OCI-LY3 (cell line): ENCODE measurements at regions not wholly inside any gene's neighbourhood (a gene's known extent, or its start where the extent isn't known, plus 50 kb on each side); places are given as distances from the start of the nearest gene placed in this dataset.
"Not testable (repeated sequence)": the region's sequence is repeated elsewhere in the genome, so short reads cannot be mapped to it uniquely, and the experiment has no call there.

Source experiments
- H2AFZ ChIP-seq: fragments of 200-600, 300-600 bp; shearing (Covaris generic); 2 replicates; pipeline ENCODE4 v1.6.0; 2014; ENCODE audit warnings: antibody characterized with exemption, low read depth, low read length
- H3K27ac ChIP-seq: fragments of 200-600, 300-600 bp; sonication (generic); 2 replicates; pipeline ENCODE4 v1.5.1; 2014; ENCODE audit warnings: mild to moderate bottlenecking, low read length, moderate library complexity, mixed read lengths
- H3K27me3 ChIP-seq: fragments of 200-600, 300-600 bp; sonication (generic); 2 replicates; pipeline ENCODE4 v1.6.1; 2014; ENCODE audit warnings: low read depth, low read length, mixed read lengths
- H3K36me3 ChIP-seq: fragments of 200-600, 300-600 bp; sonication (generic); replicated peaks from 2 replicates; pipeline ENCODE3; 2014; ENCODE audit warnings: low read depth, low read length, mixed read lengths
- H3K4me1 ChIP-seq: fragments of 300-600, 200-600 bp; sonication (generic); 2 replicates; pipeline ENCODE4 v1.6.1; 2014; ENCODE audit warnings: low read length, mixed read lengths
- H3K4me2 ChIP-seq: fragments of 200-600, 300-600 bp; sonication (generic); 2 replicates; pipeline ENCODE4 v1.6.1; 2014; ENCODE audit warnings: low read length, mixed read lengths
- H3K4me3 ChIP-seq: fragments of 300-600, 200-600 bp; sonication (generic); 2 replicates; pipeline ENCODE4 v1.5.1; 2014; ENCODE audit warnings: antibody characterized with exemption, mild to moderate bottlenecking, low read length, moderate library complexity
- H3K79me2 ChIP-seq: fragments of 300-600, 200-600 bp; shearing (Covaris generic); 2 replicates; pipeline ENCODE4 v1.6.1; 2014; ENCODE audit warnings: mild to moderate bottlenecking, low read length, mixed read lengths
- H3K9ac ChIP-seq: fragments of 300-600, 200-600 bp; shearing (Covaris generic); 2 replicates; pipeline ENCODE4 v1.6.0; 2014; ENCODE audit warnings: mild to moderate bottlenecking, low read length, moderate library complexity
- H3K9me3 ChIP-seq: fragments of 200-600, 300-600 bp; shearing (Covaris generic); 2 replicates; pipeline ENCODE4 v1.6.1; 2014; ENCODE audit warnings: low read length, mixed read lengths; ENCODE audit not compliant: insufficient read depth
- H4K20me1 ChIP-seq: fragments of 200-600, 300-600 bp; sonication (generic); 2 replicates; pipeline ENCODE4 v1.6.1; 2016; ENCODE audit warnings: low read length, mixed read lengths; ENCODE audit not compliant: insufficient read depth
- EZH2phosphoT487 ChIP-seq: fragments of 200-600 bp; shearing (Covaris generic); IDR thresholded peaks from 2 replicates; pipeline ENCODE4 v1.6.1; 2018; ENCODE audit warnings: antibody characterized with exemption, mixed run types, low read depth
- TF ChIP-seq, protein P1 (sequence below): fragments of 200-600, 300-600 bp; sonication (generic); IDR thresholded peaks from 2 replicates; pipeline ENCODE4 v1.5.1; 2014; ENCODE audit warnings: antibody characterized with exemption, low read length, low read depth

DNA sequence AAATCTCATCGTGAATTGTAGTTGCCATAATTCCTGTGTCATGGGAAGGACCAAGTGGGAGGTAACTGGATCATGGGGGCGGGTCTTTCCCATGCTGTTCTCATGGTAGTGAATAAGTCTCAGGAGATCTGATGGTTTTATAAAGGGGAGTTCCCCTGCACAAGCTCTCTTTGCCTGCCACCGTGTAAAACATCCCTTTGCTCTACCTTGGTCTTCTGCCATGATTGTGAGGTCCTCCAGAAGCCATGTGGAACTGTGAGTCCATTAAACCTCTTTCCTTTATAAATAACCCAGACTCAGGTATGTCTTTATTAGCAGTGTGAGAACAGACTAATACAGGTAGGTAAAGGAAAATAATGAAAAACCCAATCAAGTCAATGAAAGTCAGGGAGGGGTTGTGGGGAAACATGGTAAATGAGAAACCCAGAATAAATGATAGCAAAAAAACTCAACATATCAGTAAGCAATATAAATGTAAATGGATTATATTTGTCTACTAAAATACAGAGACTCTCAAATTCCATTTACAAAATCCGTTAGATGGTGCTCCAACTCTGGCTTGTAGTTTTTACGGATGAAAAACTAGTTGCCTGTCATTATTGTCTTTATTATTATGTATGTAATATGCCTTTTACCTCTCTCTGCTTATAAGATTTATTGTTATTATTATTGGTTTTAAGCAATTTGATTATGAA lies 98.9 kb upstream of the NDUFV2 start:
- H3K4me3 ChIP-seq, result no peak overlapping the region
- H3K4me1 ChIP-seq, result no peaks in the 10 kb centered on the region
- H3K79me2 ChIP-seq, result no peaks in the 10 kb centered on the region
- no peaks in the 10 kb centered on the region for H3K27me3 ChIP-seq
- no peak overlapping the region for H2AFZ ChIP-seq
- no peaks in the 10 kb centered on the region for H4K20me1 ChIP-seq
- H3K4me2 ChIP-seq, result no peak overlapping the region
- no peak overlapping the region for H3K27ac ChIP-seq
- H3K9ac ChIP-seq, result no peak overlapping the region
- no peaks in the 10 kb centered on the region for H3K36me3 ChIP-seq
- 0 out of 2 replicates have a peak, but pooled peaks cover 3% of the 10 kb centered on the region for H3K9me3 ChIP-seq
- TF ChIP-seq EZH2phosphoT487, result no peak
- TF ChIP-seq, protein P1, sequence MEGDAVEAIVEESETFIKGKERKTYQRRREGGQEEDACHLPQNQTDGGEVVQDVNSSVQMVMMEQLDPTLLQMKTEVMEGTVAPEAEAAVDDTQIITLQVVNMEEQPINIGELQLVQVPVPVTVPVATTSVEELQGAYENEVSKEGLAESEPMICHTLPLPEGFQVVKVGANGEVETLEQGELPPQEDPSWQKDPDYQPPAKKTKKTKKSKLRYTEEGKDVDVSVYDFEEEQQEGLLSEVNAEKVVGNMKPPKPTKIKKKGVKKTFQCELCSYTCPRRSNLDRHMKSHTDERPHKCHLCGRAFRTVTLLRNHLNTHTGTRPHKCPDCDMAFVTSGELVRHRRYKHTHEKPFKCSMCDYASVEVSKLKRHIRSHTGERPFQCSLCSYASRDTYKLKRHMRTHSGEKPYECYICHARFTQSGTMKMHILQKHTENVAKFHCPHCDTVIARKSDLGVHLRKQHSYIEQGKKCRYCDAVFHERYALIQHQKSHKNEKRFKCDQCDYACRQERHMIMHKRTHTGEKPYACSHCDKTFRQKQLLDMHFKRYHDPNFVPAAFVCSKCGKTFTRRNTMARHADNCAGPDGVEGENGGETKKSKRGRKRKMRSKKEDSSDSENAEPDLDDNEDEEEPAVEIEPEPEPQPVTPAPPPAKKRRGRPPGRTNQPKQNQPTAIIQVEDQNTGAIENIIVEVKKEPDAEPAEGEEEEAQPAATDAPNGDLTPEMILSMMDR, result no peak

DNA sequence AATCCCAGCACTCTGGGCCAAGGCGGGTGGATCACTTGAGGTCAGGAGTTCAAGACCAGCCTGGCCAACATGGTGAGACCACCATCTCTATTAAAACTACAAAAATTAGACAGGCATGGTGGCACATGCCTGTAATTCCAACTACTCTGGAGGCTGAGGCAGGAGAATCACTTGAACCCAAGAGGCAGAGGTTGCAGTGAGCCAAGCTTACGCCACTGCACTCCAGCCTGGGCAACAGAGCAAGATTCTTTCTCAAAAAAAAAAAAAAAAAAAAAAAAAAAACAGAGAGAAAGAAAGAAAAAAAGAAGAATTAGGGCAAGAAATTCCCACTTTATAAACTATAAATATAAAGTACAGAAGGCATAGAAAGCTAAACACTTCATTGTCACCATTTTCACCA lies 98.2 kb upstream of the NDUFV2 start:
- not testable (repeated sequence) for H3K9ac ChIP-seq, H3K36me3 ChIP-seq, H3K27ac ChIP-seq, H4K20me1 ChIP-seq, H3K79me2 ChIP-seq, H3K4me2 ChIP-seq, H3K4me1 ChIP-seq, H3K4me3 ChIP-seq, H3K9me3 ChIP-seq, H3K27me3 ChIP-seq, H2AFZ ChIP-seq

DNA sequence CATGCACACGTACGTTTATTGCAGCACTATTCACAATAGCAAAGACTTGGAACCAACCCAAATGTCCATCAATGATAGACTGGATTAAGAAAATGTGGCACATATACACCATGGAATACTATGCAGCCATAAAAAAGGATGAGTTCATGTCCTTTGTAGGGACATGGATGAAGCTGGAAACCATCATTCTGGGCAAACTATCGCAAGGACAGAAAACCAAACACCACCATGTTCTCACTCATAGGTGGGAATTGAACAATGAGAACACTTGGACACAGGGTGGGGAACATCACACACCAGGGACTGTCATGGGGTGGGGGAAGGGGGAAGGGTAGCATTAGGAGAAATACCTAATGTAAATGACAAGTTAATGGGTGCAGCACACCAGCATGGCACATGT lies 94.8 kb upstream of the NDUFV2 start:
- not testable (repeated sequence) for H3K9me3 ChIP-seq, H3K4me1 ChIP-seq, H4K20me1 ChIP-seq, H2AFZ ChIP-seq, H3K27me3 ChIP-seq, H3K36me3 ChIP-seq, H3K4me3 ChIP-seq, H3K9ac ChIP-seq, H3K4me2 ChIP-seq, H3K27ac ChIP-seq, H3K79me2 ChIP-seq

DNA sequence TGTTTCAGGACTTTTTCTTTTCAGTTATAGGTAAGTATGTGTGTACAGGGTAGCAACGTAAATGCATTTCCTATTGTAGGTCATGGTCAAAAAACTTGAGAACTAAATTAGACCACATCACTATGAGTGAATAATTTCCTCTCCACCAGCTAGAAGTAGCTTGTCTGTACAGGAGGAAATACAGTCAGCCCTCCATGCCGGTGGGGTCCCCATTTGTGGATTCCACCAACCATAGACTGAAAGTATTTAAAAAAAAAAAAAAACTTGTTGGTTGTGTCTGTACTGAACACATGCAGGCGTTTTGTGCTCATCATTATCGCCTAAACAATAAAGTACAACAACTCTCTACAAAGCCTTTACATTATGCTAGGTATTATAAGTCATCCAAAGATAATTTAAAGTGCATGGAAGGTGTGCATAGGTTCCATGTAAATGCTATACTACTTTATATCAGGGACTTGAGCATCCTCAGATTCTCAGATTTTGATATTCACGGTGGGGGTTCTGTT lies 94.2 kb upstream of the NDUFV2 start:
- H3K36me3 ChIP-seq, result no peaks in the 10 kb centered on the region
- no peak overlapping the region for H3K4me3 ChIP-seq
- H2AFZ ChIP-seq, result no peak overlapping the region
- no peaks in the 10 kb centered on the region for H3K27me3 ChIP-seq
- no peaks in the 10 kb centered on the region for H4K20me1 ChIP-seq
- H3K27ac ChIP-seq, result no peak overlapping the region
- H3K4me1 ChIP-seq, result no peaks in the 10 kb centered on the region
- TF ChIP-seq, protein P1, result no peak
- TF ChIP-seq EZH2phosphoT487, result no peak
- H3K79me2 ChIP-seq, result no peaks in the 10 kb centered on the region
- no peaks in the 10 kb centered on the region for H3K9me3 ChIP-seq
- no peak overlapping the region for H3K4me2 ChIP-seq
- H3K9ac ChIP-seq, result no peak overlapping the region

DNA sequence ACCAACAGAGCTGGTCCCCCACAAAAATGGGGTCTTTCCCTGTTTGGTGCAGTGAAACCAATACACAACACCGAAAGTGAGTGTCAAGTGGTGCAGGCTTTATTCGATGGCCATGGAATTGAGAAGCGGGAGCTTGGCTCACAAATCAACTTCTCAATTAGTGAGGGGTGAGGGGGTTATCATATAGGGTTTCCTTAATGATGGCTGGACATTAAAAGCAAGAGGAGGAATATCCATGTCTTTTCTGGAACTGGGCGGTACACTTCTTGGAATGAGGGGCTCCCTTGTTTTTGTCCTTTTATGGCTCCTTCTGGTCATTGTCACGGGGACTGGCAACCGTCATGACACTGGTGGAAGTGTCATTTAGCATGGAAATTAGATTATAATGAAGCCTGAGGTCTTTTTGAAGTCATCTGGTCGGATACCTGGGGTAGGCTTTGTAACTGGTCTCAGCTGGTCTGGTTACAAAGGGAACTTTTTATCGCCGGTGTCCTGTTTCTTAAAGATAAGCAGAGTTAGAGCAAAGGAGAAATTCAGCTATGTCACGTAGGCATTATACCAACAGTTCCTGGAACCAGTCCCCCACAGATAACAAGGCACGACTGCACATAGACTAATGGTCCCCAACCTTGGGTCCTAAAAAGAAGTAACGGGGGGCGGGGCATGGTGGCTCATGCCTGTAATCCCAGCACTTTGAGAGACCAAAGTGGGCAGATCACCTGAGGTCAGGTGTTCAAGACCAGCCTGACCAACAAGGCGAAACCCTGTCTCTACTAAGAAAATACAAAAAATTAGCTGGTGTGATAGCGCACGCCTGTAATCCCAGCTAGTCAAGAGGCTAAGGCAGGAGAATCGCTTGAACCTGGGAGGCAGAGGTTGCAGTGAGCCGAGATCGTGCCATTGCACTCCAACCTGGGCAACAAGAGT lies 93.5 kb upstream of the NDUFV2 start:
- Histone ChIP-seq H3K27me3 (no peaks in the 10 kb centered on the region), H3K4me3 (no peak overlapping the region), H3K4me2 (no peak overlapping the region), H3K36me3 (no peaks in the 10 kb centered on the region), H3K27ac (no peak overlapping the region), H3K79me2 (no peaks in the 10 kb centered on the region), H3K9me3 (no peaks in the 10 kb centered on the region), H3K9ac (no peak overlapping the region), H2AFZ (no peak overlapping the region), H4K20me1 (no peaks in the 10 kb centered on the region), H3K4me1 (no peaks in the 10 kb centered on the region)
- TF ChIP-seq EZH2phosphoT487, result no peak
- TF ChIP-seq, protein P1, result no peak
